ENCODE measurements at regions not wholly inside any gene's neighbourhood (a gene's known extent, or its start where the extent isn't known, plus 50 kb on each side); places are given as distances from the start of the nearest gene placed in this dataset.

- Histone ChIP-seq H3K4me1 (ENCODE audit: control insufficient read depth in 1 of 2, insufficient read depth in 2 of 2, low read length in 2 of 2) (peaks cover 7 to 14% of the 10 kb centered on the region in 2 donors), H3K9me3 (replicated peaks in 1 of 2; ENCODE audit: control insufficient read depth in 1 of 2, insufficient read depth in 1 of 2, low read length in 2 of 2) (no peaks in the 10 kb centered on the region), H3K4me2 (replicated peaks; ENCODE audit: extremely low read depth, low read length, poor library complexity, severe bottlenecking) (no peak overlapping the region), H3K27me3 (ENCODE audit: control insufficient read depth in 2 of 2, insufficient read depth in 2 of 2, low read length in 2 of 2) (no peaks in the 10 kb centered on the region), H4K20me1 (ENCODE audit: insufficient read depth, low read length) (no peaks in the 10 kb centered on the region), H2AFZ (ENCODE audit: insufficient read depth, low read depth, low read length, poor library complexity, severe bottlenecking) (no peak overlapping the region), H3K36me3 (replicated peaks in 1 of 2; ENCODE audit: control insufficient read depth in 1 of 2, insufficient read depth in 2 of 2, low read length in 2 of 2) (no peaks in the 10 kb centered on the region), H3K27ac (ENCODE audit: low read depth in 1 of 2, low read length in 2 of 2) (no peak overlapping the region), H3K9ac (ENCODE audit: insufficient read depth, low read length, poor library complexity, severe bottlenecking) (no peak overlapping the region), H3K4me3 (replicated peaks in 1 of 3; ENCODE audit: low read depth in 2 of 3, low read length in 3 of 3) (no peak overlapping the region), H3K79me2 (ENCODE audit: insufficient read depth, low read length) (no peaks in the 10 kb centered on the region)
- H3K27me3 Mint-ChIP-seq (ENCODE audit: low read depth in 3 of 3): peaks cover 0 to 2% (median 1%) of the 10 kb centered on the region in 3 donors
- peaks cover 13% of the 10 kb centered on the region for H3K4me1 Mint-ChIP-seq
- H3K9me3 Mint-ChIP-seq: peaks cover 0 to 6% (median 6%) of the 10 kb centered on the region in 7 donors
- peak overlapping the region in 2 of 7 donors; percentile 3 to 72 for H3K27ac Mint-ChIP-seq
- WGBS (ENCODE audit: insufficient coverage): 100% methylated on average over 3 of the region's 4 CpGs
- intact Hi-C loops (cut with micrococcal nuclease): loop anchor here (5.0 kb wide), 1 partner anchor 34 kb away; the partner anchor contains the start of gene RYBP (in 2 of the 2)
- TF ChIP-seq CTCF (IDR thresholded peaks at IDR 0.05): no peak
- no peaks in the 10 kb centered on the region for H3K36me3 Mint-ChIP-seq
- no peak overlapping the region for H3K4me3 Mint-ChIP-seq
- DNase-seq: no peak
Observed at GRCh38 chr3:72481542-72481941, 366.7 kb downstream of the SHQ1 start.

DNA sequence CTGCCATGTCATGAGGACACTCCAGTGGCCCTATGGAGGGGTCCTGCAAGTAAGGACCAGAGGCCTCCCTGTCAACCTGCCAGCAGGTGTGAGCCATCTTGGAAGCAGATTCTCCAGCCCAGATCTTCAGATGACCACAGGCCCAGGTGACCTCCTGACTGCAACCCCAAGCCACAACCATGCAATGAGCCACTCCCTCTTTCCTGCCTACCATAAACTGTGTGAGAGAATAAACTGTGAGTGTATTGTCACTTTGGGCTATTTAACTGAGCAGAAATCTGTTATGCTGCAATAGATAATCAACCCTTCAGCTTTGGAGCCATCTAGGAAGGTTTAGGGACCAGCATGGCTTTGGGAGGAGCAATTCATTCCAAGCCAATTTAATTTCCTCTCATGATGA is 367.9 kb downstream of the SHQ1 start:
- Histone ChIP-seq H3K4me1 (ENCODE audit: control insufficient read depth in 1 of 2, insufficient read depth in 2 of 2, low read length in 2 of 2) (peaks cover 11 to 19% of the 10 kb centered on the region in 2 donors), H3K9ac (ENCODE audit: insufficient read depth, low read length, poor library complexity, severe bottlenecking) (no peak overlapping the region), H3K27me3 (ENCODE audit: control insufficient read depth in 2 of 2, insufficient read depth in 2 of 2, low read length in 2 of 2) (no peaks in the 10 kb centered on the region), H3K9me3 (replicated peaks in 1 of 2; ENCODE audit: control insufficient read depth in 1 of 2, insufficient read depth in 1 of 2, low read length in 2 of 2) (no peaks in the 10 kb centered on the region), H3K79me2 (ENCODE audit: insufficient read depth, low read length) (no peaks in the 10 kb centered on the region), H3K27ac (ENCODE audit: low read depth in 1 of 2, low read length in 2 of 2) (no peak overlapping the region), H2AFZ (ENCODE audit: insufficient read depth, low read depth, low read length, poor library complexity, severe bottlenecking) (no peak overlapping the region), H3K36me3 (replicated peaks in 1 of 2; ENCODE audit: control insufficient read depth in 1 of 2, insufficient read depth in 2 of 2, low read length in 2 of 2) (no peaks in the 10 kb centered on the region), H3K4me3 (replicated peaks in 1 of 3; ENCODE audit: low read depth in 2 of 3, low read length in 3 of 3) (no peak overlapping the region), H4K20me1 (ENCODE audit: insufficient read depth, low read length) (no peaks in the 10 kb centered on the region), H3K4me2 (replicated peaks; ENCODE audit: extremely low read depth, low read length, poor library complexity, severe bottlenecking) (no peak overlapping the region)
- H3K36me3 Mint-ChIP-seq: no peaks in the 10 kb centered on the region
- peaks cover 16% of the 10 kb centered on the region for H3K4me1 Mint-ChIP-seq
- no peak for TF ChIP-seq CTCF (IDR thresholded peaks at IDR 0.05)
- no peak for DNase-seq
- peak overlapping the region in 2 of 7 donors; percentile 25 to 53 for H3K27ac Mint-ChIP-seq
- no peak overlapping the region for H3K4me3 Mint-ChIP-seq
- peaks cover 0 to 6% (median 6%) of the 10 kb centered on the region in 7 donors for H3K9me3 Mint-ChIP-seq
- peaks cover 0 to 2% (median 1%) of the 10 kb centered on the region in 3 donors for H3K27me3 Mint-ChIP-seq (ENCODE audit: low read depth in 3 of 3)
- intact Hi-C loops (cut with micrococcal nuclease): loop anchor here (5.0 kb wide), 1 partner anchor 33 kb away; the partner anchor contains the start of gene RYBP (in 2 of the 2)
